Thyroid gland (tissue), 4 donors: ENCODE measurements at regions not wholly inside any gene's neighbourhood (a gene's known extent, or its start where the extent isn't known, plus 50 kb on each side); places are given as distances from the start of the nearest gene placed in this dataset.

Source experiments
- DNase-seq, 2 donors: peaks; one replicate each; pipeline ENCODE4 v3.0.0-alpha.2; 2019
- H3K27ac ChIP-seq, 3 donors: fragments of 200-600 bp; sonication (generic); 1 replicate in 2 of 3; 2 replicates in 1 of 3; pipeline ENCODE4 v1.5.1; 2016 to 2019; ENCODE audit warnings: mild to moderate bottlenecking in 1 of 3, moderate library complexity in 1 of 3
- H3K27me3 ChIP-seq: fragments of 200-600 bp; sonication (generic); one replicate; pipeline ENCODE4 v1.5.1; 2019
- H3K36me3 ChIP-seq, 2 donors: fragments of 200-600 bp; sonication (generic); one replicate each; pipeline ENCODE4 v1.5.1; 2016 to 2019
- H3K4me1 ChIP-seq, 2 donors: fragments of 200-600 bp; sonication (generic); one replicate each; pipeline ENCODE4 v1.5.1; 2017 to 2019
- H3K4me3 ChIP-seq, 3 donors: fragments of 200-600 bp; sonication (generic); replicated peaks in 1 of 3; 1 replicate in 2 of 3; 2 replicates in 1 of 3; pipeline ENCODE4 v1.5.1; 2016; ENCODE audit warnings: mild to moderate bottlenecking in 1 of 3
- H3K9me3 ChIP-seq: fragments of 200-600 bp; sonication (generic); one replicate; pipeline ENCODE4 v1.5.1; 2017
- POLR2A ChIP-seq, 2 donors: fragments of 450-650 bp; IDR thresholded peaks; one replicate each; pipeline ENCODE4 v1.6.1; 2017; ENCODE audit warnings: antibody characterized with exemption in 2 of 2, mild to moderate bottlenecking in 2 of 2, moderate library complexity in 1 of 2
- WGBS, 2 donors: methylation state at CpG; one replicate each; pipeline ENCODE4 v1.1.5; 2017; 5-methylcytosine and 5-hydroxymethylcytosine counted together
- intact Hi-C: fragments of 100-400 bp; cut with DNase I; formaldehyde crosslinking; loops from one replicate; pipeline ENCODE4 v1.15.1; 2023
- TF ChIP-seq, protein P1 (sequence below), 6 experiments: fragments of 200-600 bp in 3 of 6; fragments of 450-650 bp in 3 of 6; sonication (generic) in 3 of 6; IDR thresholded peaks; one replicate each; pipeline ENCODE4 v1.5.1; 2016 to 2019; ENCODE audit warnings: antibody characterized with exemption in 6 of 6, mild to moderate bottlenecking in 2 of 6, inconsistent platforms in 1 of 6, moderate library complexity in 1 of 6

DNA sequence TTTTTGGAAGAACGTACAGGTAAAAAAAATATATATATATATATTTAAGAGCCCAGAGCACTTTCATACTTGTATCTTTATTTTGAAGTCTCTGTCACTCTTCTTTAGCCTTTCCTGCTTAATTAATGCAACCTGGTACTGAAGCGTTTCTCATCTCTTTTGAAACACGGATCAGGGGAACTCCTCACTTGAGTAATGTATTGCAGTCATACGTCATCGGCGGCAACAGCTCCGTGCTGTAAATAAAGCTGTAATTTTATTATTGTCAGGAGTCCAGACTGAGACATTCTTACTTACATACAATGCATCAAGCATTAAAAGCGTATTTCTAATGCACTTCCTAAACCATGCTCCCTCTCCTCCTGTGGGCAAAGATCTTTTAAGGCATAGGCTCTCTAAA is 514.7 kb downstream of the SOX11 start:
- TF ChIP-seq POLR2A (IDR thresholded peaks at IDR 0.05) = no peak
- TF ChIP-seq, protein P1, sequence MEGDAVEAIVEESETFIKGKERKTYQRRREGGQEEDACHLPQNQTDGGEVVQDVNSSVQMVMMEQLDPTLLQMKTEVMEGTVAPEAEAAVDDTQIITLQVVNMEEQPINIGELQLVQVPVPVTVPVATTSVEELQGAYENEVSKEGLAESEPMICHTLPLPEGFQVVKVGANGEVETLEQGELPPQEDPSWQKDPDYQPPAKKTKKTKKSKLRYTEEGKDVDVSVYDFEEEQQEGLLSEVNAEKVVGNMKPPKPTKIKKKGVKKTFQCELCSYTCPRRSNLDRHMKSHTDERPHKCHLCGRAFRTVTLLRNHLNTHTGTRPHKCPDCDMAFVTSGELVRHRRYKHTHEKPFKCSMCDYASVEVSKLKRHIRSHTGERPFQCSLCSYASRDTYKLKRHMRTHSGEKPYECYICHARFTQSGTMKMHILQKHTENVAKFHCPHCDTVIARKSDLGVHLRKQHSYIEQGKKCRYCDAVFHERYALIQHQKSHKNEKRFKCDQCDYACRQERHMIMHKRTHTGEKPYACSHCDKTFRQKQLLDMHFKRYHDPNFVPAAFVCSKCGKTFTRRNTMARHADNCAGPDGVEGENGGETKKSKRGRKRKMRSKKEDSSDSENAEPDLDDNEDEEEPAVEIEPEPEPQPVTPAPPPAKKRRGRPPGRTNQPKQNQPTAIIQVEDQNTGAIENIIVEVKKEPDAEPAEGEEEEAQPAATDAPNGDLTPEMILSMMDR (IDR thresholded peaks at IDR 0.05) = no peak
- no peak for DNase-seq
- intact Hi-C loops = no loop called here
- Histone ChIP-seq H3K36me3 (no peaks in the 10 kb centered on the region), H3K9me3 (no peaks in the 10 kb centered on the region), H3K4me1 (peaks cover 6 to 18% of the 10 kb centered on the region in 2 donors), H3K27ac (no peak overlapping the region), H3K4me3 (no peak overlapping the region), H3K27me3 (no peaks in the 10 kb centered on the region)
- WGBS, 2 donors = 87 to 89% methylated on average over 8 of the region's 8 CpGs

DNA sequence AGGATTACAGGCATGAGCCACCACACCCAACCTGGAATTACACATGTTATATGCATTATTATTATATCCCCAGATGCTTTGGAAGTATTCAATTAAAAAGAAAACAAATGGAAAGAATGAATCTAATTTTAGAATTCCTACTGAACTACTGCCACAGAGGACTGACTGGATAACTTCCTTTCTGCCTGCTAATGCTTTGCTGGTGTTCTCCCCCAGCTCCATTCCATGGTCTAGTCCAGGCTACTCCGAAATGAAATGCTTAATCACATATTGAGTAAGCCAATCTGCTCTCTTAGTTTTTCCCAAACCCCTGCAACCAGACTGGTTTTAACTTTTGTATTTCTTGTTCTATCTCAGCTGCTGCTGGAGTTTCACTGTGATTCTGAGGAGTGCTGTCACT is 519.1 kb downstream of the SOX11 start:
- Histone ChIP-seq H3K27me3 (no peaks in the 10 kb centered on the region), H3K27ac (no peak overlapping the region), H3K4me1 (peaks cover 12 to 38% of the 10 kb centered on the region in 2 donors), H3K4me3 (no peak overlapping the region), H3K36me3 (no peaks in the 10 kb centered on the region), H3K9me3 (no peaks in the 10 kb centered on the region)
- TF ChIP-seq, protein P1 (IDR thresholded peaks at IDR 0.05) = no peak
- no peak for TF ChIP-seq POLR2A (IDR thresholded peaks at IDR 0.05)
- DNase-seq = no peak
- WGBS, 2 donors = 53 to 56% methylated on average over 1 of the region's 1 CpG
- intact Hi-C loops = no loop called here

DNA sequence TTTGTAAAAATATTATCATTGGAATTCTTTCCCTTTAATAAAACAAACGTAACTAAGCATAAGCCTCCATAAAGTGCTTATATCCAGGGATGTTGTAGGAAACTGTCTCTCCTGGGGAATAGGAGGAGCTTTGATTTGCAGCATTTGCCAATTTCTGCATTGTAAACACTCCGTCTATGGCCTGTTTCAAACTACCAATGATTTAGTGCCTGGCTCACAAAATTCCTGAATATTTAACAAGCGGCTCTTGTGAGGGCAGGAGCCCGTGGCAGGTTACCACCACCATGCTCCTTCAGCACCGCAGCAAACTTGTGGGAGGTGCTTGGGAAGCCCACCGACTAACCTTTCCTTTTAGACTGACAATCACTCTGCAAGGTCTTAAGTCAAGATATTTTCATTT is 520.3 kb downstream of the SOX11 start:
- TF ChIP-seq, protein P1 (IDR thresholded peaks at IDR 0.05) = no peak
- TF ChIP-seq POLR2A (IDR thresholded peaks at IDR 0.05) = peak in 1 of 2 donors; percentile 47
- H3K36me3 ChIP-seq = no peaks in the 10 kb centered on the region
- intact Hi-C loops = no loop called here
- peak overlapping the region; percentile 55 to 76 (median 67) for H3K27ac ChIP-seq
- peaks cover 12 to 38% of the 10 kb centered on the region in 2 donors for H3K4me1 ChIP-seq
- no peaks in the 10 kb centered on the region for H3K27me3 ChIP-seq
- no peak overlapping the region for H3K4me3 ChIP-seq
- 18 to 20% methylated on average over 6 of the region's 6 CpGs for WGBS, 2 donors
- peak; percentile 56 to 69 for DNase-seq
- H3K9me3 ChIP-seq = no peaks in the 10 kb centered on the region

DNA sequence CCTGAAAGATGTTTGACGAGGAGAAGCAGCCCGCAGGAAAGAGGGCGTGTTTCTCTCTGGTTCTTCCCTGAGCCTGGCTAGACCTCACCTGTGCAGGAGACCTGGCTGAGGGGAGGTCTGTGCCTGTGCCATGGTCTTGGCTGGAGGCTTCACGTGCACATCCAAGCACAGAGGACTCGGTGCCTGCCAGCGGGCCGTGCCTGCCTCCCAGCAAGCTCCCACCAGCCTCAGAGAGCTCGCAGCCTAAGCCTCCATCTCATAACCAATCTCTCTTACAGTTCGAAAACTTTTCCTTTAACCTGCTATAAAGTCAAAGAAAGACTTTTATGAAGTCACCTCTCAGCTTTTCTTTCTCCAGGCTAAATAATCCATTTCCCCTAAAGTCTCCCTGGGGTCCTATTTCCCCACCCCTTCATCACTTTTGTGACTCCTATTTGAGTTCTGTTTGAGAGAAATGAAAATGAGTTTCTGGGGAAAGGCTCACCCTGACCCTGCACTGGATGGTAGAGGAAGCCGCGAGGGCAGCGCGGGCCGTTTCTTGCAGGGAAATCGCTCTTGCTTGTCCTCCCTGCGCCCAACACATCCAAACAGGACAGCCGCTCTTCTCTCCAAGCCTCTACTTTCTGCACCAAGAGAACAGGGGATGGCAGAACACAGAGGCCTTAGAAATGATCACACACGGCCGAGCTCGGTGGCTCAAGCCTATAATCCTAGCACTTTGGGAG is 521.0 kb downstream of the SOX11 start:
- Histone ChIP-seq H3K36me3 (no peaks in the 10 kb centered on the region), H3K9me3 (no peaks in the 10 kb centered on the region), H3K4me3 (no peak overlapping the region), H3K27me3 (no peaks in the 10 kb centered on the region), H3K27ac (peak overlapping the region; percentile 55 to 76 (median 67)), H3K4me1 (peaks cover 12 to 38% of the 10 kb centered on the region in 2 donors)
- peak in 1 of 2 donors; percentile 41 for DNase-seq
- intact Hi-C loops = no loop called here
- WGBS, 2 donors = 80 to 86% methylated on average over 20 of the region's 20 CpGs
- TF ChIP-seq, protein P1 (IDR thresholded peaks at IDR 0.05) = no peak
- no peak for TF ChIP-seq POLR2A (IDR thresholded peaks at IDR 0.05)

DNA sequence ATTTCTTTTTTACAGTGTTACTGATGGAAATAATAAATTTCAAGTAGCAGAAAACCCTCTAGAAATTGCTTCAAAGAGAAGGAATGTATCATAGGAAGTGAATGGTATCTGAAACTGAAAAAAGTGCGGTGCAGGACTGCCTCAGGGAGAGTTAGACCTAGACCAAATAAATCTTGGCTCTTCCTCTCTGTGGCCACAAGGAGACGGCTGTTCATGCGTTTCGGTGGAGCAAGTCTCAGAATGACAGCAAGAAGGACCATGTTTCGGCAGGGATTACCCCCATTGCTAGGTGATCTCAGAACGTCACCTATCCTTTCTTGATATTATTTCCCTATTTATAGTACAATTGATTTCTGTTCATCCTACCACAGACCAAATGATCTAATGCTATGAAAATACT is 522.3 kb downstream of the SOX11 start:
- peak; percentile 31 to 50 for DNase-seq
- TF ChIP-seq, protein P1 (IDR thresholded peaks at IDR 0.05) = peak in 5 of 6 experiments; percentile 15 to 58 (median 43)
- TF ChIP-seq POLR2A (IDR thresholded peaks at IDR 0.05) = no peak
- WGBS, 2 donors = 40 to 42% methylated on average over 6 of the region's 6 CpGs
- Histone ChIP-seq H3K27ac (peak overlapping the region; percentile 59 to 71 (median 67)), H3K9me3 (no peaks in the 10 kb centered on the region), H3K36me3 (no peaks in the 10 kb centered on the region), H3K4me3 (no peak overlapping the region), H3K27me3 (no peaks in the 10 kb centered on the region), H3K4me1 (peaks cover 12 to 38% of the 10 kb centered on the region in 2 donors)
- intact Hi-C loops = no loop called here
